ENCODE measurements at regions not wholly inside any gene's neighbourhood (a gene's known extent, or its start where the extent isn't known, plus 50 kb on each side); places are given as distances from the start of the nearest gene placed in this dataset.

- Histone ChIP-seq H3K27me3 (no peaks in the 10 kb centered on the region), H3K4me1 (peaks cover 0 to 2% (median 0%) of the 10 kb centered on the region in 3 donors), H3K36me3 (no peaks in the 10 kb centered on the region), H3K27ac (no peak overlapping the region), H3K4me3 (no peak overlapping the region), H3K9me3 (no peaks in the 10 kb centered on the region)
- TF ChIP-seq, protein P1, sequence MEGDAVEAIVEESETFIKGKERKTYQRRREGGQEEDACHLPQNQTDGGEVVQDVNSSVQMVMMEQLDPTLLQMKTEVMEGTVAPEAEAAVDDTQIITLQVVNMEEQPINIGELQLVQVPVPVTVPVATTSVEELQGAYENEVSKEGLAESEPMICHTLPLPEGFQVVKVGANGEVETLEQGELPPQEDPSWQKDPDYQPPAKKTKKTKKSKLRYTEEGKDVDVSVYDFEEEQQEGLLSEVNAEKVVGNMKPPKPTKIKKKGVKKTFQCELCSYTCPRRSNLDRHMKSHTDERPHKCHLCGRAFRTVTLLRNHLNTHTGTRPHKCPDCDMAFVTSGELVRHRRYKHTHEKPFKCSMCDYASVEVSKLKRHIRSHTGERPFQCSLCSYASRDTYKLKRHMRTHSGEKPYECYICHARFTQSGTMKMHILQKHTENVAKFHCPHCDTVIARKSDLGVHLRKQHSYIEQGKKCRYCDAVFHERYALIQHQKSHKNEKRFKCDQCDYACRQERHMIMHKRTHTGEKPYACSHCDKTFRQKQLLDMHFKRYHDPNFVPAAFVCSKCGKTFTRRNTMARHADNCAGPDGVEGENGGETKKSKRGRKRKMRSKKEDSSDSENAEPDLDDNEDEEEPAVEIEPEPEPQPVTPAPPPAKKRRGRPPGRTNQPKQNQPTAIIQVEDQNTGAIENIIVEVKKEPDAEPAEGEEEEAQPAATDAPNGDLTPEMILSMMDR (IDR thresholded peaks at IDR 0.05), result no peak
- no peak for TF ChIP-seq POLR2A (IDR thresholded peaks at IDR 0.05)
- intact Hi-C loops (cut with DNase I), result no loop called here
- DNase-seq, result no peak
- 71 to 72% methylated on average over 6 to 10 of the region's 10 CpGs for WGBS, 2 donors
Observed at GRCh38 chr9:82600536-82601292, 462.2 kb downstream of the RASEF start.

GRCh38 chr9:82601293-82601771 lies 461.6 kb downstream of the RASEF start:
- Histone ChIP-seq H3K4me3 (no peak overlapping the region), H3K27me3 (no peaks in the 10 kb centered on the region), H3K9me3 (no peaks in the 10 kb centered on the region), H3K36me3 (no peaks in the 10 kb centered on the region), H3K4me1 (peaks cover 0 to 8% (median 0%) of the 10 kb centered on the region in 3 donors), H3K27ac (no peak overlapping the region)
- 76 to 79% methylated on average over 2 of the region's 2 CpGs for WGBS, 2 donors
- DNase-seq, result no peak
- TF ChIP-seq, protein P1 (IDR thresholded peaks at IDR 0.05), result no peak
- TF ChIP-seq POLR2A (IDR thresholded peaks at IDR 0.05), result no peak
- intact Hi-C loops (cut with DNase I), result no loop called here

- intact Hi-C loops (cut with DNase I), result no loop called here
- 51 to 56% methylated on average over 3 of the region's 3 CpGs for WGBS, 2 donors
- DNase-seq, result no peak
Observed at GRCh38 chr9:82604947-82605656, 457.8 kb downstream of the RASEF start.

DNA sequence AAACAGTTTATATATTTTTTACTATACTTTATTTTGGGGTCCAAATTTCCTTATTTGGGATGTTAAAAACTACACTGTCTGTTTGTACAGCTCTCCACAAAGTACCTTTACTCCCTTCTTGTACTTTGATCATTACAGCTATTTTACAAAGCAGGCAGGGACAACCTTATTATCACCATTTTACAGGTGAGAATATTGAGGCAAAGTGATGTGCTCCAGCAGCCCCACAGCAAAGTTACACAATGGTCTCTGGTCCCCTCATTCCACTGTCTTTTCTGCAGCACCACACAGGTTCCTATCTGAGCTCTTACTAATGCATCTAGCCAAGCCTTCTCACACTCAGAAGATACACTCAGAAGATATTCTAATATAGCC lies 457.3 kb downstream of the RASEF start:
- no peak for DNase-seq
- TF ChIP-seq, protein P1 (IDR thresholded peaks at IDR 0.05), result no peak
- TF ChIP-seq POLR2A (IDR thresholded peaks at IDR 0.05), result no peak
- Histone ChIP-seq H3K27ac (no peak overlapping the region), H3K4me1 (peaks cover 0 to 12% (median 0%) of the 10 kb centered on the region in 3 donors), H3K27me3 (no peaks in the 10 kb centered on the region), H3K9me3 (no peaks in the 10 kb centered on the region), H3K36me3 (no peaks in the 10 kb centered on the region), H3K4me3 (no peak overlapping the region)
- intact Hi-C loops (cut with DNase I), result no loop called here

More at GRCh38 chr9:82604947-82605656, 457.8 kb downstream of the RASEF start:
- Histone ChIP-seq H3K36me3 (no peaks in the 10 kb centered on the region), H3K27me3 (no peaks in the 10 kb centered on the region), H3K9me3 (no peaks in the 10 kb centered on the region), H3K4me3 (no peak overlapping the region), H3K4me1 (peaks cover 0 to 12% (median 0%) of the 10 kb centered on the region in 3 donors), H3K27ac (no peak overlapping the region)
- TF ChIP-seq POLR2A (IDR thresholded peaks at IDR 0.05), result no peak

- H3K4me3 ChIP-seq, result no peak overlapping the region
- no peak for TF ChIP-seq POLR2A (IDR thresholded peaks at IDR 0.05)
- TF ChIP-seq, protein P1 (IDR thresholded peaks at IDR 0.05), result no peak
Observed at GRCh38 chr9:82606071-82606470, 456.9 kb downstream of the RASEF start.

More at GRCh38 chr9:82606071-82606470, 456.9 kb downstream of the RASEF start:
- Histone ChIP-seq H3K36me3 (no peaks in the 10 kb centered on the region), H3K4me1 (peaks cover 0 to 12% (median 0%) of the 10 kb centered on the region in 3 donors), H3K27ac (no peak overlapping the region), H3K9me3 (no peaks in the 10 kb centered on the region), H3K27me3 (no peaks in the 10 kb centered on the region)
- DNase-seq, result no peak
- intact Hi-C loops (cut with DNase I), result no loop called here
- WGBS, 2 donors, result 38 to 40% methylated on average over 1 of the region's 1 CpG

All from esophagus squamous epithelium (tissue), 5 donors.